DOHH2 (cell line): ENCODE measurements at regions not wholly inside any gene's neighbourhood (a gene's known extent, or its start where the extent isn't known, plus 50 kb on each side); places are given as distances from the start of the nearest gene placed in this dataset.

Experiments
- CTCF ChIP-seq: fragments of 200-600 bp; sonication (generic); IDR thresholded peaks from one replicate; pipeline ENCODE4 v1.5.1; 2014; ENCODE audit warnings: antibody characterized with exemption, mild to moderate bottlenecking, low read depth, low read length; ENCODE audit not compliant: poor library complexity, severe bottlenecking
- EZH2phosphoT487 ChIP-seq: fragments of 200-600 bp; sonication (generic); IDR thresholded peaks from 2 replicates; pipeline ENCODE4 v1.6.1; 2017; ENCODE audit warnings: borderline replicate concordance, mild to moderate bottlenecking, antibody characterized with exemption, low read length, moderate library complexity, mixed read lengths

DNA sequence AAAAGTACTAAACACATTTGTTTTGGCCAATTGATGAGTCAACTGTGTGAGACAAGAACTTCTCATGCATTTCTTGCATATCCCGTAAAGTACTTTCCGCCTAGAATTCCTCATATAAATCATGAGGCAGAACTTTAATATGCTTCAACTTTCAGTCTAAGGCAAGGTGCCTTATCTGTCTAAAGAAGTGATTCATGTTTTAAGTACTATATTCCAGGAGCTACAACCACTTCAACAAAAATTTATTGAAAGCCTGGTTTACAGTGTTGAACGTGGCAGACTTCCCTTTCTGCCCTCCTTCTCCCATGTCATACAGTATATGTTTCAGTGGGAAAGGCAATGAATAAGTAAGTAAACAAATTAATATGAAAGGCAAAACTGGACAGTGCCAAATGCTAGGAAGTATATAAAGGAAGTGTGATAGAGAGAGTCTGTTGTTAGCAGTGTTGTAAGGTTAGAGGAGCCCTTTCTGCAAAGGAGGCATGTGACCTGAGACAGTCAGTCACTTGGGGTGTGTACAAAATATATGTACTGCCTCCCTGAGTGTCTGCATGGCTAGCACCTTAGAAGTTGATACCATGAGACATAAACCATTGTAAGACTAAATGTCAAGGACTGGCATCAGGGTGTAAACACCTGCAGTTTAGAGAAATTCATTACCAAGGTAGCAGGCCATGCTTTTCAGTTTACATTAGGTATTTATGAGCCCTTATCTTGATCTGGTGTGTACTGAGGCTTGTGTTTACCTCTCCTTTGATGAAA is 362.2 kb downstream of the SRGAP2C start:
- TF ChIP-seq CTCF (no peak), EZH2phosphoT487 (no peak)
